ENCODE measurements at regions not wholly inside any gene's neighbourhood (a gene's known extent, or its start where the extent isn't known, plus 50 kb on each side); places are given as distances from the start of the nearest gene placed in this dataset.

DNA sequence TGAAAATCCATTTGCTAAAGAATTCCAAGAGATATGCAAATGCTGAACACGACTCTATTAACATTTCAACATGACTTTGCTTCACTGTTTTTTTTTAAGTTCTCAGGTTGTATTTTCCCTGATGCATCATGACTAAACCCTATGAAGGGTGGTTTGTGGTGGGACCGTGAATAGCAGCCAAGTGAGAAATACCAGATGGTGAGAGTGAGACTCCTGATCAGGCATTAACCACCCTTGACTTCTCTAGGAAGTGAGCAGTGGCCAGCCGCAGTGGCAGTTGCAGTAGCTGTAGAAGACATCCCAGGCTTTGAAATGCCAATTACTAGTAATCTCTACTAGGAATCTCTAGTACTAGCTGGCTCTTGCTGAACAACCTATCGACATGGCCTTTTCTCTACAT, 383.4 kb downstream of the FAM133A start:
- TF ChIP-seq POLR2A (IDR thresholded peaks at IDR 0.05; ENCODE audit: low read depth): no peak
- TF ChIP-seq, protein P1, sequence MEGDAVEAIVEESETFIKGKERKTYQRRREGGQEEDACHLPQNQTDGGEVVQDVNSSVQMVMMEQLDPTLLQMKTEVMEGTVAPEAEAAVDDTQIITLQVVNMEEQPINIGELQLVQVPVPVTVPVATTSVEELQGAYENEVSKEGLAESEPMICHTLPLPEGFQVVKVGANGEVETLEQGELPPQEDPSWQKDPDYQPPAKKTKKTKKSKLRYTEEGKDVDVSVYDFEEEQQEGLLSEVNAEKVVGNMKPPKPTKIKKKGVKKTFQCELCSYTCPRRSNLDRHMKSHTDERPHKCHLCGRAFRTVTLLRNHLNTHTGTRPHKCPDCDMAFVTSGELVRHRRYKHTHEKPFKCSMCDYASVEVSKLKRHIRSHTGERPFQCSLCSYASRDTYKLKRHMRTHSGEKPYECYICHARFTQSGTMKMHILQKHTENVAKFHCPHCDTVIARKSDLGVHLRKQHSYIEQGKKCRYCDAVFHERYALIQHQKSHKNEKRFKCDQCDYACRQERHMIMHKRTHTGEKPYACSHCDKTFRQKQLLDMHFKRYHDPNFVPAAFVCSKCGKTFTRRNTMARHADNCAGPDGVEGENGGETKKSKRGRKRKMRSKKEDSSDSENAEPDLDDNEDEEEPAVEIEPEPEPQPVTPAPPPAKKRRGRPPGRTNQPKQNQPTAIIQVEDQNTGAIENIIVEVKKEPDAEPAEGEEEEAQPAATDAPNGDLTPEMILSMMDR (IDR thresholded peaks at IDR 0.05): no peak
